ENCODE measurements at regions not wholly inside any gene's neighbourhood (a gene's known extent, or its start where the extent isn't known, plus 50 kb on each side); places are given as distances from the start of the nearest gene placed in this dataset.

- Histone ChIP-seq H3K4me3 (ENCODE audit: low read depth in 2 of 2, low read length in 2 of 2) (no peak overlapping the region), H3K9me3 (ENCODE audit: control insufficient read depth, insufficient read depth, low read depth, low read length) (no peaks in the 10 kb centered on the region), H3K27ac (ENCODE audit: low read length) (no peak overlapping the region), H3K4me1 (ENCODE audit: control insufficient read depth, insufficient read depth, low read length) (no peaks in the 10 kb centered on the region), H3K36me3 (ENCODE audit: control insufficient read depth, insufficient read depth, low read length) (no peaks in the 10 kb centered on the region), H3K27me3 (ENCODE audit: control insufficient read depth, insufficient read depth, low read length) (no peaks in the 10 kb centered on the region; the same call in 1 of the 2 replicates)
- ChIA-PET POLR2A (no interaction called here), CTCF (no interaction called here)
- no TSS peak for BruUV-seq (replicated peaks)
- TF ChIP-seq TCF7L2 (IDR thresholded peaks at IDR 0.05; ENCODE audit: low read depth, low read length): no peak
- no peak for TF ChIP-seq POLR2AphosphoS5 (IDR thresholded peaks at IDR 0.05; ENCODE audit: low read depth, low read length)
- TF ChIP-seq, protein P1, sequence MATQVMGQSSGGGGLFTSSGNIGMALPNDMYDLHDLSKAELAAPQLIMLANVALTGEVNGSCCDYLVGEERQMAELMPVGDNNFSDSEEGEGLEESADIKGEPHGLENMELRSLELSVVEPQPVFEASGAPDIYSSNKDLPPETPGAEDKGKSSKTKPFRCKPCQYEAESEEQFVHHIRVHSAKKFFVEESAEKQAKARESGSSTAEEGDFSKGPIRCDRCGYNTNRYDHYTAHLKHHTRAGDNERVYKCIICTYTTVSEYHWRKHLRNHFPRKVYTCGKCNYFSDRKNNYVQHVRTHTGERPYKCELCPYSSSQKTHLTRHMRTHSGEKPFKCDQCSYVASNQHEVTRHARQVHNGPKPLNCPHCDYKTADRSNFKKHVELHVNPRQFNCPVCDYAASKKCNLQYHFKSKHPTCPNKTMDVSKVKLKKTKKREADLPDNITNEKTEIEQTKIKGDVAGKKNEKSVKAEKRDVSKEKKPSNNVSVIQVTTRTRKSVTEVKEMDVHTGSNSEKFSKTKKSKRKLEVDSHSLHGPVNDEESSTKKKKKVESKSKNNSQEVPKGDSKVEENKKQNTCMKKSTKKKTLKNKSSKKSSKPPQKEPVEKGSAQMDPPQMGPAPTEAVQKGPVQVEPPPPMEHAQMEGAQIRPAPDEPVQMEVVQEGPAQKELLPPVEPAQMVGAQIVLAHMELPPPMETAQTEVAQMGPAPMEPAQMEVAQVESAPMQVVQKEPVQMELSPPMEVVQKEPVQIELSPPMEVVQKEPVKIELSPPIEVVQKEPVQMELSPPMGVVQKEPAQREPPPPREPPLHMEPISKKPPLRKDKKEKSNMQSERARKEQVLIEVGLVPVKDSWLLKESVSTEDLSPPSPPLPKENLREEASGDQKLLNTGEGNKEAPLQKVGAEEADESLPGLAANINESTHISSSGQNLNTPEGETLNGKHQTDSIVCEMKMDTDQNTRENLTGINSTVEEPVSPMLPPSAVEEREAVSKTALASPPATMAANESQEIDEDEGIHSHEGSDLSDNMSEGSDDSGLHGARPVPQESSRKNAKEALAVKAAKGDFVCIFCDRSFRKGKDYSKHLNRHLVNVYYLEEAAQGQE (IDR thresholded peaks at IDR 0.05; ENCODE audit: insufficient read depth in 1 of 2, low read depth in 2 of 2, low read length in 1 of 2): no peak
- no peak for TF ChIP-seq SIN3A (IDR thresholded peaks at IDR 0.05; ENCODE audit: borderline replicate concordance, insufficient read depth, low read depth, low read length)
- TF ChIP-seq CTCF (IDR thresholded peaks at IDR 0.05): no peak
- ATAC-seq (no peak), DNase-seq (ENCODE audit: low read depth, low spot score) (no peak)
- intact Hi-C loops (cut with micrococcal nuclease; ENCODE audit: unreplicated experiment) (no loop called here), in situ Hi-C loops (cut with HindIII; ENCODE audit: low pct_unique_long_range_greater_than_20kb, low sequenced_read_pairs) (no loop called here)
Observed at GRCh38 chr10:130485958-130486895, 350.0 kb downstream of the GLRX3 start.

GRCh38 chr10:130486906-130487305 is 350.7 kb downstream of the GLRX3 start:
- TF ChIP-seq POLR2AphosphoS5 (IDR thresholded peaks at IDR 0.05; ENCODE audit: low read depth, low read length) (no peak), TCF7L2 (IDR thresholded peaks at IDR 0.05; ENCODE audit: low read depth, low read length) (no peak), SIN3A (IDR thresholded peaks at IDR 0.05; ENCODE audit: borderline replicate concordance, insufficient read depth, low read depth, low read length) (no peak), CTCF (IDR thresholded peaks at IDR 0.05) (no peak)
- TF ChIP-seq, protein P1 (IDR thresholded peaks at IDR 0.05; ENCODE audit: insufficient read depth in 1 of 2, low read depth in 2 of 2, low read length in 1 of 2): no peak
- Histone ChIP-seq H3K4me1 (ENCODE audit: control insufficient read depth, insufficient read depth, low read length) (no peaks in the 10 kb centered on the region; the same call in 1 of the 2 replicates), H3K36me3 (ENCODE audit: control insufficient read depth, insufficient read depth, low read length) (no peaks in the 10 kb centered on the region), H3K27ac (ENCODE audit: low read length) (no peak overlapping the region), H3K9me3 (ENCODE audit: control insufficient read depth, insufficient read depth, low read depth, low read length) (no peaks in the 10 kb centered on the region), H3K27me3 (ENCODE audit: control insufficient read depth, insufficient read depth, low read length) (no peaks in the 10 kb centered on the region; the same call in 1 of the 2 replicates), H3K4me3 (ENCODE audit: low read depth in 2 of 2, low read length in 2 of 2) (no peak overlapping the region)
- ChIA-PET POLR2A (no interaction called here), CTCF (no interaction called here)
- intact Hi-C loops (cut with micrococcal nuclease; ENCODE audit: unreplicated experiment): no loop called here
- no peak for DNase-seq (ENCODE audit: low read depth, low spot score)
- BruUV-seq (replicated peaks): no TSS peak
- ATAC-seq: no peak
- in situ Hi-C loops (cut with HindIII; ENCODE audit: low pct_unique_long_range_greater_than_20kb, low sequenced_read_pairs): no loop called here
